Smooth muscle cell (in vitro differentiated cells): ENCODE measurements at regions not wholly inside any gene's neighbourhood (a gene's known extent, or its start where the extent isn't known, plus 50 kb on each side); places are given as distances from the start of the nearest gene placed in this dataset.

Source experiments
- DNase-seq: peaks from one replicate; lab custom pipeline; 2025; ENCODE audit not compliant: unreplicated experiment; lab: John Stamatoyannopoulos, UW
- H2AFZ ChIP-seq: fragments of 200-600 bp; sonication (generic); 2 replicates; pipeline ENCODE4 v1.6.0; 2016; ENCODE audit warnings: antibody characterized with exemption, low read depth, mild to moderate bottlenecking
- H3F3A ChIP-seq: fragments of 200-600 bp; sonication (generic); 2 replicates; pipeline ENCODE4 v1.6.0; 2017; ENCODE audit warnings: antibody characterized with exemption, low read depth
- H3K27ac ChIP-seq: fragments of 200-600 bp; sonication (generic); 2 replicates; pipeline ENCODE4 v1.5.1; 2016; ENCODE audit warnings: low read depth, mild to moderate bottlenecking
- H3K27me3 ChIP-seq: fragments of 200-600 bp; sonication (generic); 2 replicates; pipeline ENCODE4 v1.6.1; 2016; ENCODE audit warnings: low read depth, mild to moderate bottlenecking
- H3K36me3 ChIP-seq: fragments of 200-600 bp; sonication (generic); 2 replicates; pipeline ENCODE4 v1.5.1; 2016; ENCODE audit warnings: low read depth
- H3K4me1 ChIP-seq: fragments of 200-600 bp; sonication (generic); 2 replicates; pipeline ENCODE4 v1.5.1; 2016; ENCODE audit warnings: low read depth
- H3K4me2 ChIP-seq: fragments of 200-600 bp; sonication (generic); 2 replicates; pipeline ENCODE4 v1.6.0; 2016; ENCODE audit warnings: mild to moderate bottlenecking
- H3K4me3 ChIP-seq: fragments of 200-600 bp; sonication (generic); 2 replicates; pipeline ENCODE4 v1.5.1; 2016; ENCODE audit warnings: mild to moderate bottlenecking
- H3K79me2 ChIP-seq: fragments of 200-600 bp; sonication (generic); 2 replicates; pipeline ENCODE4 v1.6.0; 2016; ENCODE audit warnings: low read depth, mild to moderate bottlenecking
- H3K9ac ChIP-seq: fragments of 200-600 bp; sonication (generic); 2 replicates; pipeline ENCODE4 v1.6.0; 2016; ENCODE audit warnings: low read depth
- H3K9me3 ChIP-seq: fragments of 200-600 bp; sonication (generic); replicated peaks from 2 replicates; pipeline ENCODE4 v1.5.1; 2016; ENCODE audit warnings: low read depth
- H4K20me1 ChIP-seq: fragments of 200-600 bp; sonication (generic); 2 replicates; pipeline ENCODE4 v1.6.0; 2016; ENCODE audit warnings: low read depth
- CTCF ChIP-seq: fragments of 200-600 bp; sonication (generic); IDR thresholded peaks from 2 replicates; pipeline ENCODE4 v1.5.1; 2017; ENCODE audit warnings: borderline replicate concordance, mild to moderate bottlenecking, antibody characterized with exemption; ENCODE audit not compliant: insufficient read depth, poor library complexity, severe bottlenecking
- WGBS: methylation state at CpG from one replicate; pipeline ENCODE4 v1.1.7; 2016; ENCODE audit warnings: low lambda C conversion rate; 5-methylcytosine and 5-hydroxymethylcytosine counted together

DNA sequence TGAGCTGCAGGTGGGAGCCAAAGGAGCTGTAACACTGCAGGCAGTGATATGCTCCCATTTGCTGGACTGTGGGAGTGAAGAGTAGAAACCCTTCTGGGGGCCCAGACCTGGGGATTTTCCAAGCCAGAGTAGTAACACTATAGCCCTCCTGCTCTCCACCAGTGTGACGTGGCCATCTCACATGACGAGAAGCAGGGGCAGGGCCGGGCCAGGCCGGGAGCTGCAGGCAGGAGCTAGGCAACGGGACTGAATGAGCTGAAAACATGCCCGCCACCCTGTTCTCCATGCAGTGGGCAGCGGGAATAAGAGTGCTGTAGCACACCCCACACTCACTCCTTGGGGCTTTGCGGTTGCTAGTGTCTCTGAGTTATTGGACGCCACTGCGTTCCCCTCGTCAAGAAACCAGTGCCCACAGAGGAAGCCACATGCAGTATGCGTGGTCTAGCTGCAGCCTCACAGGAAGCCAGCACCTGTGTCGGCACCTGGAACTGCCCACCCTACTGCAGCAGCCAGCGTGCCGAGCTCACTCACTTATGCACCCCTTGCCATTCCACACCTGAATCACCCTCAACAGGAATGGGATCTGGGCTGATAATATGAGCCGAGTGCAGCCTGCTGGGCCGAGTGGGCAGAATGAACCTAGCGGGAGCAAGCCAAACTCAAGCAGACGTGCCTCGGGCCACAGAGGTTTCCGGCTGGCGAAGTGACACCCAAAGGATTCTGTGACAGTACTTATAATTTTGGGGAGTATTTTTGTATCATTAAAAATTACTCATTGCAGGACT lies 1389.6 kb downstream of the KCNT2 start:
- Histone ChIP-seq H3K4me1 (no peaks in the 10 kb centered on the region), H2AFZ (no peak overlapping the region), H3K9ac (no peak overlapping the region), H3K27ac (no peak overlapping the region), H4K20me1 (no peaks in the 10 kb centered on the region), H3F3A (no peaks in the 10 kb centered on the region), H3K4me3 (no peak overlapping the region), H3K79me2 (no peaks in the 10 kb centered on the region), H3K27me3 (no peaks in the 10 kb centered on the region), H3K4me2 (no peak overlapping the region), H3K36me3 (no peaks in the 10 kb centered on the region), H3K9me3 (no peaks in the 10 kb centered on the region)
- no peak for TF ChIP-seq CTCF
- WGBS, result 93% methylated on average over 22 of the region's 22 CpGs
- no peak for DNase-seq

GRCh38 chr1:195202241-195202640 lies 1406.0 kb downstream of the KCNT2 start:
- Histone ChIP-seq H3K79me2 (no peaks in the 10 kb centered on the region), H3K27me3 (no peaks in the 10 kb centered on the region), H3K4me1 (no peaks in the 10 kb centered on the region), H3K36me3 (no peaks in the 10 kb centered on the region), H3K9ac (no peak overlapping the region), H4K20me1 (no peaks in the 10 kb centered on the region), H3K9me3 (no peaks in the 10 kb centered on the region), H3K4me3 (no peak overlapping the region), H3F3A (no peaks in the 10 kb centered on the region), H3K4me2 (no peak overlapping the region), H2AFZ (no peak overlapping the region), H3K27ac (no peak overlapping the region)
- DNase-seq, result no peak
- no peak for TF ChIP-seq CTCF
- 80% methylated on average over 4 of the region's 4 CpGs for WGBS

GRCh38 chr1:195200772-195201171 lies 1407.5 kb downstream of the KCNT2 start:
- Histone ChIP-seq H3K27ac (no peak overlapping the region), H3F3A (no peaks in the 10 kb centered on the region), H3K36me3 (no peaks in the 10 kb centered on the region), H4K20me1 (no peaks in the 10 kb centered on the region), H3K9me3 (no peaks in the 10 kb centered on the region), H3K9ac (no peak overlapping the region), H3K4me1 (no peaks in the 10 kb centered on the region), H3K4me2 (no peak overlapping the region), H3K79me2 (no peaks in the 10 kb centered on the region), H2AFZ (no peak overlapping the region), H3K4me3 (no peak overlapping the region), H3K27me3 (no peaks in the 10 kb centered on the region)
- no peak for TF ChIP-seq CTCF
- no peak for DNase-seq
- WGBS, result 97% methylated on average over 1 of the region's 1 CpG

DNA sequence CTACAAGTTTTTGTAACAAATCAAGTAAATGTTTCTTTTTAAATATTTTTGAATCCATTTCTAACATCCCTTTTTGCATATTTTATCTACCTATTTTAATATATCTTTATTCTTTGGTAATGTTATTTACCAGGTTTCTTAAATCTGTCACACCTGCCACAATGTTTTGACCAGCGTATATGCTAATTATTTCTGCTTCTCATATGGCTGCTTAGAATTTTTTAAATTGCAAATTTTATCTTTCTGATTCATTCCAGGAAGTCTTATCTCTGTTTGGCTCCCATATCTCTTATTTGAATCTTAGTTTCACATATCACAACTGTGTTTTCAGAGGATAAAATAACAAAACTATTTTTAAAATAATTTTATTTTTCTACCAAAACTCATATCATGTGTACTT lies 1411.1 kb downstream of the KCNT2 start:
- H3K79me2 ChIP-seq, result no peaks in the 10 kb centered on the region
- no peaks in the 10 kb centered on the region for H3K27me3 ChIP-seq
- no peaks in the 10 kb centered on the region for H3F3A ChIP-seq
- H3K4me3 ChIP-seq, result no peak overlapping the region
- no peak for DNase-seq
- no peak for TF ChIP-seq CTCF
- H3K36me3 ChIP-seq, result no peaks in the 10 kb centered on the region
- H3K9ac ChIP-seq, result no peak overlapping the region
- H2AFZ ChIP-seq, result no peak overlapping the region
- no peak overlapping the region for H3K4me2 ChIP-seq
- H3K9me3 ChIP-seq, result no peaks in the 10 kb centered on the region
- H3K4me1 ChIP-seq, result no peaks in the 10 kb centered on the region
- WGBS, result 100% methylated on average over 1 of the region's 1 CpG
- no peak overlapping the region for H3K27ac ChIP-seq
- H4K20me1 ChIP-seq, result no peaks in the 10 kb centered on the region
